GM23338 (cell line): ENCODE measurements at regions not wholly inside any gene's neighbourhood (a gene's known extent, or its start where the extent isn't known, plus 50 kb on each side); places are given as distances from the start of the nearest gene placed in this dataset.

ENCODE experiments used
- CREB1 ChIP-seq: fragments of 250-450 bp; sonication (Bioruptor Pico); IDR thresholded peaks from 2 replicates; pipeline ENCODE4 v1.5.0; 2020; ENCODE audit warnings: low read depth, mild to moderate bottlenecking, moderate library complexity
- CTCF ChIP-seq, 2 experiments: fragments of 200-600 bp in 1 of 2; sonication (generic) in 1 of 2; conservative IDR thresholded peaks; 2 replicates each; pipeline versions ENCODE4 v1.5.1 to v1.6.1; 2016 to 2017; ENCODE audit warnings: antibody characterized with exemption in 2 of 2, low read depth in 2 of 2, mild to moderate bottlenecking in 2 of 2, moderate library complexity in 1 of 2
- EZH2 ChIP-seq: fragments of 200-600 bp; sonication (generic); IDR thresholded peaks from one replicate; pipeline ENCODE4 v1.8.0; 2017; ENCODE audit warnings: antibody characterized with exemption, mild to moderate bottlenecking, low read depth; ENCODE audit not compliant: unreplicated experiment
- EZH2phosphoT487 ChIP-seq: fragments of 200-600 bp; sonication (generic); IDR thresholded peaks from one replicate; pipeline ENCODE4 v1.8.1; 2018; ENCODE audit warnings: antibody characterized with exemption; ENCODE audit not compliant: unreplicated experiment
- JUNB ChIP-seq: IDR thresholded peaks from one replicate; pipeline ENCODE4 v1.6.1; 2016; ENCODE audit warnings: antibody characterized with exemption; ENCODE audit not compliant: unreplicated experiment
- NANOG ChIP-seq: IDR thresholded peaks from 2 replicates; pipeline ENCODE4 v1.6.1; 2016; ENCODE audit warnings: antibody characterized with exemption, borderline replicate concordance
- POLR2AphosphoS5 ChIP-seq: IDR thresholded peaks from 2 replicates; pipeline ENCODE4 v1.6.1; 2016; ENCODE audit warnings: antibody characterized with exemption, low read depth
- ZNF114 ChIP-seq: fragments of 250-450 bp; sonication (Bioruptor Pico); IDR thresholded peaks from 2 replicates; pipeline ENCODE4 v1.5.0; 2020; ENCODE audit warnings: mild to moderate bottlenecking, moderate library complexity
- ZNF331 ChIP-seq: fragments of 250-450 bp; sonication (Bioruptor Pico); IDR thresholded peaks from 2 replicates; pipeline ENCODE4 v1.5.0; 2020; ENCODE audit warnings: low read depth, mild to moderate bottlenecking, moderate library complexity
- TF ChIP-seq, protein P1 (sequence below): IDR thresholded peaks from one replicate; pipeline ENCODE4 v1.6.1; 2018; ENCODE audit warnings: antibody characterized with exemption; ENCODE audit not compliant: unreplicated experiment

DNA sequence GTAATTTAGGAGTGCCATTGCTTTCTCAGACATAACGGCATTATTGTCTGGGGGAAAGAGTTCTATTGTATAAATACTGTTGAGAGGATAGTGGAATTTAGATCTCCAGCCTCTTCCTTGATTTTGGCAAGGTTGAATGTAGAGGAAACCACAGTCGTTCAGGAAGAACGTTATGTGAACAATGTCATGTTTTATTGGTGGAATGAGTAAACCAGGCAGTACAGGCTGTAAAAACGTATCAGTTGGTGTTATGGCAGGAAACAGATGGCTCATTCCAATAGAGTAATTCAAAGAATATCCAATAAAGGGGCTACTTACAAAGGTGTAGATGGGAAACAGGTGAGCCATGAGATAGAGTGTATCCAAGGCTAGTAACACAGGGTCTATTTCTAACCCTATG is 123.6 kb upstream of the SLC35B3 start:
- no peak for TF ChIP-seq CTCF (conservative IDR thresholded peaks at IDR 0.05; ENCODE audit: low read depth in 2 of 2)
- no peak for TF ChIP-seq JUNB
- no peak for TF ChIP-seq POLR2AphosphoS5
- TF ChIP-seq, protein P1, sequence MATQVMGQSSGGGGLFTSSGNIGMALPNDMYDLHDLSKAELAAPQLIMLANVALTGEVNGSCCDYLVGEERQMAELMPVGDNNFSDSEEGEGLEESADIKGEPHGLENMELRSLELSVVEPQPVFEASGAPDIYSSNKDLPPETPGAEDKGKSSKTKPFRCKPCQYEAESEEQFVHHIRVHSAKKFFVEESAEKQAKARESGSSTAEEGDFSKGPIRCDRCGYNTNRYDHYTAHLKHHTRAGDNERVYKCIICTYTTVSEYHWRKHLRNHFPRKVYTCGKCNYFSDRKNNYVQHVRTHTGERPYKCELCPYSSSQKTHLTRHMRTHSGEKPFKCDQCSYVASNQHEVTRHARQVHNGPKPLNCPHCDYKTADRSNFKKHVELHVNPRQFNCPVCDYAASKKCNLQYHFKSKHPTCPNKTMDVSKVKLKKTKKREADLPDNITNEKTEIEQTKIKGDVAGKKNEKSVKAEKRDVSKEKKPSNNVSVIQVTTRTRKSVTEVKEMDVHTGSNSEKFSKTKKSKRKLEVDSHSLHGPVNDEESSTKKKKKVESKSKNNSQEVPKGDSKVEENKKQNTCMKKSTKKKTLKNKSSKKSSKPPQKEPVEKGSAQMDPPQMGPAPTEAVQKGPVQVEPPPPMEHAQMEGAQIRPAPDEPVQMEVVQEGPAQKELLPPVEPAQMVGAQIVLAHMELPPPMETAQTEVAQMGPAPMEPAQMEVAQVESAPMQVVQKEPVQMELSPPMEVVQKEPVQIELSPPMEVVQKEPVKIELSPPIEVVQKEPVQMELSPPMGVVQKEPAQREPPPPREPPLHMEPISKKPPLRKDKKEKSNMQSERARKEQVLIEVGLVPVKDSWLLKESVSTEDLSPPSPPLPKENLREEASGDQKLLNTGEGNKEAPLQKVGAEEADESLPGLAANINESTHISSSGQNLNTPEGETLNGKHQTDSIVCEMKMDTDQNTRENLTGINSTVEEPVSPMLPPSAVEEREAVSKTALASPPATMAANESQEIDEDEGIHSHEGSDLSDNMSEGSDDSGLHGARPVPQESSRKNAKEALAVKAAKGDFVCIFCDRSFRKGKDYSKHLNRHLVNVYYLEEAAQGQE, result no peak
- no peak for TF ChIP-seq EZH2
- TF ChIP-seq CREB1 (CRISPR knock-in tag), result no peak
- no peak for TF ChIP-seq NANOG
- TF ChIP-seq EZH2phosphoT487, result no peak
- TF ChIP-seq ZNF114, result no peak
- no peak for TF ChIP-seq ZNF331
